HEK293 (cell line): ENCODE measurements at regions not wholly inside any gene's neighbourhood (a gene's known extent, or its start where the extent isn't known, plus 50 kb on each side); places are given as distances from the start of the nearest gene placed in this dataset.

Experiments used
- CTCF ChIP-seq: fragments of 450-650 bp; formaldehyde crosslinking; IDR thresholded peaks from 2 replicates; pipeline ENCODE4 v1.5.1; 2016; ENCODE audit warnings: missing biosample characterization, missing genetic modification characterization
- OSR2 ChIP-seq: fragments of 450-650 bp; formaldehyde crosslinking; IDR thresholded peaks from 2 replicates; pipeline ENCODE4 v1.5.1; 2016; ENCODE audit warnings: missing biosample characterization, missing genetic modification characterization
- YY1 ChIP-seq: fragments of 450-650 bp; formaldehyde crosslinking; IDR thresholded peaks from 2 replicates; pipeline ENCODE4 v1.5.1; 2018; ENCODE audit warnings: missing biosample characterization, missing genetic modification characterization
- ZNF121 ChIP-seq: fragments of 450-650 bp; formaldehyde crosslinking; IDR thresholded peaks from 2 replicates; pipeline ENCODE4 v1.5.1; 2016; ENCODE audit warnings: missing biosample characterization, missing genetic modification characterization
- ZNF133 ChIP-seq: fragments of 450-650 bp; formaldehyde crosslinking; IDR thresholded peaks from 2 replicates; pipeline ENCODE4 v1.5.1; 2016; ENCODE audit warnings: missing biosample characterization, missing genetic modification characterization
- ZNF140 ChIP-seq: fragments of 450-650 bp; formaldehyde crosslinking; IDR thresholded peaks from 2 replicates; pipeline ENCODE4 v1.5.1; 2016; ENCODE audit warnings: missing biosample characterization, missing genetic modification characterization
- ZNF23 ChIP-seq: fragments of 450-650 bp; formaldehyde crosslinking; IDR thresholded peaks from 2 replicates; pipeline ENCODE4 v1.5.1; 2016; ENCODE audit warnings: missing biosample characterization, missing genetic modification characterization, borderline replicate concordance
- ZNF24 ChIP-seq: fragments of 450-650 bp; formaldehyde crosslinking; IDR thresholded peaks from 2 replicates; pipeline ENCODE4 v1.5.1; 2016; ENCODE audit warnings: missing biosample characterization, missing genetic modification characterization
- ZNF580 ChIP-seq: fragments of 450-650 bp; formaldehyde crosslinking; IDR thresholded peaks from 2 replicates; pipeline ENCODE4 v1.5.1; 2016; ENCODE audit warnings: missing biosample characterization, missing genetic modification characterization
- ZNF660 ChIP-seq: fragments of 450-650 bp; IDR thresholded peaks from 2 replicates; pipeline ENCODE4 v1.5.1; 2018; ENCODE audit warnings: missing biosample characterization, mild to moderate bottlenecking, missing genetic modification characterization

GRCh38 chr6:48476257-48476656 is 365.3 kb upstream of the PTCHD4 start:
- no peak for TF ChIP-seq ZNF133 (tag by site-specific recombination)
- no peak for TF ChIP-seq ZNF121 (tag by site-specific recombination)
- TF ChIP-seq ZNF23 (tag by site-specific recombination), result no peak
- TF ChIP-seq CTCF (tag by site-specific recombination), result no peak
- TF ChIP-seq ZNF140, result no peak
- no peak for TF ChIP-seq YY1
- TF ChIP-seq OSR2 (tag by site-specific recombination), result no peak
- TF ChIP-seq ZNF24 (tag by site-specific recombination), result no peak
- no peak for TF ChIP-seq ZNF660 (tag by site-specific recombination)
- no peak for TF ChIP-seq ZNF580
